NCI-H82 treated with DMSO at 0.1 percent for 48 hours (cell line): ENCODE measurements at regions not wholly inside any gene's neighbourhood (a gene's known extent, or its start where the extent isn't known, plus 50 kb on each side); places are given as distances from the start of the nearest gene placed in this dataset.
"Not testable (repeated sequence)": the region's sequence is repeated elsewhere in the genome, so short reads cannot be mapped to it uniquely, and the experiment has no call there.

Experiments used
- DNase-seq: peaks from one replicate; lab custom pipeline; 2025; ENCODE audit not compliant: unreplicated experiment; lab: John Stamatoyannopoulos, UW

DNA sequence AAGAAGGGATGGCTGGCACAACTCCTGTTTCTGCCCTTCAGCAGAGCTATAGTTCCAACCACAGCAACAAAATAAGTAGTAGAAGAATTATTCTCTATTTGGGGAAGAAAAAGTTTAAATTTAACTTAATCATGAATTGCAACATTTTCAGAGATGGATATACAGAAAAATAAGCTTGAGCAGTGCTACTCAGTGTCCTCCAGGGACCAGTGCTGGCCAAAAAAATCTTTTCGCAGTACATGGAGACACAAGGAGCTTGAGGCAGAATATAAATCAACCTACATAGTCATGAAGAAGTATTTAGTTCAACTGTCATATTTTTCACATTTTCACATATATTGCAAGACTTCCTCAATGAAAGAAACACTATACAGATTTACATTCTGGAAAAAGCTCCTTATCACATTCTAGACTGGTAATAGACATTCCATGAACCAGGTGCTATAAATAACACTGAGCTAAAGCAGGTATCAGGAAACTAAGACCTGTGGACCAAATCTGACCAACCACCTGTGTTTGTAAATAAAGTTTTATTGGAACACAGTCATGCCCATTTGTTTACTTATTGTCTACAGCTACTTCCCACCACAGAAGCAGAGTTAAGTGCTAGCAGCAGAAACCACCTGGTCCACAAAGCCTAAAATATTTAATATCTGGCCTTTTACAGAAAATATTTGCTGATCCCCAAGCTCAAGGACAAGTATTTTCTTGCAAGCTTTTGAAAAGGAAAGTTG lies 101.9 kb downstream of the RGS21 start:
- no peak for DNase-seq

DNA sequence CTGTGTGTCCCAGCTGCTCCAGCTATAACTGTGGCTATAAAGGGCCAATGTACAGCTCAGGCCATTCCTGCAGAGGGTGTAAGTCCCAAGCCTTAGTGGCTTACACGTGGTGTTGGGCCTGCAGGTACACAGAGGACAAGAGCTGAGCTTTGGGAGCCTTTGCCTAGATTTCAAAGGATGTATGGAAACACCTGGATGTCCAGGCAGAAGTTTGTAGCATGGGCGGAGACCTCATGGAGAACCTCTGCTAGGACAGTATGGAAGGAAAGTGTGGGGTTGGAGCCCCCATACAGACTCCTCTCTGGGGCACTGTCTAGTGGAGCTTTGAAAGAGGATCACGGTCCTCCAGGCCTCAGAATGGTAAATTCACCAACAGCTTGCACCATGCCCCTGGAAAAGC lies 113.9 kb downstream of the RGS21 start:
- no peak for DNase-seq

DNA sequence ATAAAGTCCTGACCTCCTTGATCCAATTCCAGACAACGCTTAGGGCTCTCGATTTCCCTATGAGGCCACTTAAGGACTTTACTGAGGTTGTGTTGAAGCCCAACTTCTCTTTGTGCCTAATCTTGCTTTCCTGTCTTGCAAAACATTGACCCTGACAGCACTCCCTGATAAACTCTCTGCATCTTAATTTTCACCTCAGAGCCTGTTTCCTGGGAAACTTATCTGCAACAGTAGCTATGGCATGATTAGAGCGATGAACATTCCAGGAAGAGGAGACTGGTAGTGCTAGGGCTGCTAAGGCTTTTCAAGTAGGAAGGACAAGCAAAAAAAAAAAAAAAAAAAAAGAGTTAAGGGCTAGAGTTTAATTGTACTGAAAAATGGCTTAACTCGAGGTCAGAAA lies 118.9 kb downstream of the RGS21 start:
- no peak for DNase-seq

DNA sequence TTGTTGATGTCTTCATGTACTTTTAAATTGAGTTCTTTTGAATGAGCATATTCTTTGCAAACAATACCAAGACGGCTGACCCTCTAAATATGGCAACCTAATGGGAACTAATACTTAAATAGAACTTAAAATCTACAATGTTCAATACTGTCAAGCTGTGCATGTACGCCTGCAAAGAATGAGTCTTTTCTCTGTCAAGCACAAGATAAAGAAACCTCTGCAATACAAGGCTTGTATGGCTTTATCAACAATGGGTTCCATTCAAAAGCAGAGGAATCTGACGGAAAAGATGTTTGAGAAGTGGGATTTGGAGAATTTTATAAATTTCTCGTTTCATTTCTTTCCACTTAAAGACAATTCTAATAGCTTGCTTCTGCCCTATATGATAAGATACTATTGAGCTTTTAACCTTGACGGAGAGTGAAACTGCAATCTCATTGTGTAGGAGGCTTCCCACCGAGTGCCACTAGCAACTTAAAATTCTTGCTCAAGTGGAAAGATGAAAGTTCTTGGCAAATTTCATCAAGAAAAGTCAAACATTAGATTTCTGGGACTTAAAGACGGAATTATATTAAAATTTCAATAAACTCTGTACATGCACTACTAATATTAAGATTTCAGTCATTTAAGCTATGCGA lies 119.8 kb downstream of the RGS21 start:
- no peak for DNase-seq

DNA sequence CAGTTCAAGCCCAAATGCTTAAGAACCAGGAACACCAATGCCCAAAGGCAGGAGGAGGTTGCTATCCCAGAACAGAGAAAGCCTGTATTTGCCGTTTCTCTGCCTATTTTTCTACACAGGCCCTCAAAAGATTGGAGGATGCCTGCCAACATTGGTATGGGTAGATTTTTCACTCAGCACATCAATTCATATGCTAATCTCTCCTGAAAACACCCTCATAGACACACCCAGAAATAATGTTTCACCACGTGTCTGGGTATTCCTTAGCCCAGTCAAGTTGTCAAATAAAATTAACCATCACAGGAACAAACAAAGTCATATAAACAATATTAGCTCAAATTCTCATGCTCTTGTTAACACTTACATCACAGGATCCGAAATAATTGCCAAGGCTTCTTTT lies 121.9 kb downstream of the RGS21 start:
- no peak for DNase-seq

DNA sequence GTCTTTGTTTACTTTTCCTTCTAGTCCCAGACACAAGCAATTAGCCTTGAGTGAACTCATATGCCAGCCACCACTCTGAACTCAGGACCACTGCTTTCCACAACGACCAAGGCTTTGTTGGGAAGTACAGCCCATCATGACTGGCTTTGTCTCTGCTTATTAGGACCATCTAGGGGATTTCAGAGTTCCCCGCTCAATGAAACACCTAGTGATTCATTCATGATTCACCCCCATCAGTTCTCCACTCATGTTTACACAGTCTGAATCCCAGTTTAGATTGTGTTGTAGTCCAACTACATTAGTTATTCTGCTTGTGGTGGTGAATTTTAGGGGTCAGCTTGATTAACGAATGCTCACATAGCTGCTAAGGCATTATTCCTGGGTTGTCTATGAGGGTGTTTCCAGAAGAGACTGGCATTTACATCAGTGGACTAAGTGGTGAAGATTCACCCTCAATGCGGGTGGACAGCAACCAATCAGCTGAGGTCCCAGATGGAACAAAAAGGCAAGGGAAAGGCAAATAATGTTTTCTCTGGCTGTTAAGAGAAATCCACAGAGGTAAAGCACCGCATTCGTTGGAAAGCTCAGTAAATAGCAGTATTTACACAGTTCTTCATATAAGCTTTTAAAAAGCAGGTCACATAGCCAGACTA lies 122.7 kb downstream of the RGS21 start:
- no peak for DNase-seq

DNA sequence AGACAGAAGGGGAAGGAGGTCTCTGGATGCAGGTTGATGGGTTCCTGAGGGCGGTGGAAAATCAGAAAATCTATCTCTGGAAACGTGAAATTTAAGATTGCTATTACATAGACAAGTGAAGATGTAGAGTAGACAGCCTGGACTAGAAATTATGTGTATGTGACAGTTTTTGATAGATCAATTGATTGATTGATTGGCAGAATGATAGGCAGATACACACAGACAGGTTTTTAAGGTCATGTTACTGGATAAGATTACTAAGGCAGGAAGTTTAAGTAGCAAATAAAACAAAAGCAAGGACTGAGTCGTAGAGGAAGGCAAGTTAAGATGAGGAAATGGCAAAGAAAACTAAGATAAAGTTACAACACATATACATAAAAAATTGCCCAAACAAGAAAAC lies 124.7 kb downstream of the RGS21 start:
- no peak for DNase-seq

DNA sequence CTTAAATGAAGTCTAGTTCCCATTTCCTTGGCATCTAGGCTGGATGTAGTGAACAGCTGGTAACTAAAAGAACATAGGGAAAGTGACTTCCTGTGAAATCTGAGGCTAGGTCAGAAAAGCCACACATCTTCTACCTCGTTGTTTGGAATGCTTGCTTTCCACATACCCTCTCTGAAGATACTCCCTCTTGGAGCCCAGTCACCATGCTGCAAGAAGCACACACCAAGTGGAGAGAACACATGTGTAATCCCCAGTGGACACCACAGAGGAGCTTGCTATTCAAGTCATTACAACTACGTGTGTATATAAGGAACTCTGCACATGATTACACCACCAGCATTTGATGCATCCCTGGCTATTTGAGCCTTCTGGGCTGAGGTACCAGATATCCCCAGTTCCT lies 125.9 kb downstream of the RGS21 start:
- DNase-seq, result no peak

DNA sequence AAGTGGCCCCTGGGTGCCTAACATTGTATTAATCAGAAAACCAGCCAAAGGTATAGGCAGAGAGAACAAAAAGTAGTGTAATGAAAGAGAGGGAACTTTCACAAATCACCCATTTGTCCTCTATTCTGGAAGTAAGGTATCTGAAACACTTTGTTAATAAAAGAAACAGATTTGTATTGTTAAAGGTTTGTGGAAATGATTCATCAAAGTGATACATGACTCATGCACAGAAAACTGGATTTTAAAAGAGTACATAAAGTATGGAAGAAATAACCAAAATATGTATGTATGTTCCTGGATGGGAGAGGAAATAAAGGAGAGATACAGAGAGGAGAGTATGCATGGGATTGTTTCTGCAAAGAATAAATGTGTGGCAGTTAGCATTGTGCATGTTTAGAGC lies 126.8 kb downstream of the RGS21 start:
- no peak for DNase-seq

DNA sequence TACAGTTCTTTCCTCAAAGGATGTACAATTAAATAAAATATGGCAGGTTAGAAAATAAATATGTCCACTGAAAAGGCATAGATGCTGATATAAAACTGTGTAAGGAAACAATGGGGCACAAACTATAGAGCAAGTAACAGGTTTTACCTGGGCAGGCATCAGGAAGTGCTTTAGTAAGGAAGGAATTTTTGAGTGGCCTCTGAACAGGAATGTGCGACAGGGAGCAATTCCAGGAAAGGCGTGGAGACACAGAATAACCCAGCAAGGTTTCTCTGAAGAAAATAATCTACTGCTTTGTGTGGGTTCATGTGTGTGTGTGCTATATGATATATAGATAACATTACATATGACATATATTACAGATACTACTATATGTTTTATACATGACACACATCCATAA lies 128.4 kb downstream of the RGS21 start:
- no peak for DNase-seq

DNA sequence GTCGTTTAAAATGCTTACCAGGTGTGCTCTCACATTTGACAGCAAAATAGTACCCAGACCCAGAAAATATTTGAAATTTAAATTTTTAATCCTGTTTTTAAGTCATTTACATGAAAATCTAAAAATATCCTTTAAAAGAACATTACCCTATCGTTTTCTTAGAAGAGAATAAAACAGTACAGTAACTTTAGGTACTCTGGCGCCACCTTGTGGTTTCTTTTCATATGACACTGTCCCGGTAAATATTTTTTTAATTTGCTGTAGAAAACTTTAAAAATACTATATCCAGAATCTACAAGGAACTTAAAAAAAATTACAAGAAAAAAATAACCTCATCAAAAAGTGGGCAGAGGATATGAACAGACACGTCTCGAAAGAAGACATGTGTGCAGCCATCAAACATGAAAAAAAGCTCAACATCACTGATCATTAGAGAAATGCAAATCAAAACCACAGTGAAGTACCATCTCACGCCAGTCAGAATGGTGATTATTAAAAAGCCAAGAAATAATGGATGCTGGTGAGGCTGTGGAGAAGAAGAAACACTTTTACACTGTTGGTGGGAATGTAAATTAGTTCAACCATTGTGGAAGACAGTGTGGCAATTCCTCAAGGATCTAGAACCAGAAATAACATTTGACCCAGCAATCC lies 129.2 kb downstream of the RGS21 start:
- peak; percentile 33 for DNase-seq

DNA sequence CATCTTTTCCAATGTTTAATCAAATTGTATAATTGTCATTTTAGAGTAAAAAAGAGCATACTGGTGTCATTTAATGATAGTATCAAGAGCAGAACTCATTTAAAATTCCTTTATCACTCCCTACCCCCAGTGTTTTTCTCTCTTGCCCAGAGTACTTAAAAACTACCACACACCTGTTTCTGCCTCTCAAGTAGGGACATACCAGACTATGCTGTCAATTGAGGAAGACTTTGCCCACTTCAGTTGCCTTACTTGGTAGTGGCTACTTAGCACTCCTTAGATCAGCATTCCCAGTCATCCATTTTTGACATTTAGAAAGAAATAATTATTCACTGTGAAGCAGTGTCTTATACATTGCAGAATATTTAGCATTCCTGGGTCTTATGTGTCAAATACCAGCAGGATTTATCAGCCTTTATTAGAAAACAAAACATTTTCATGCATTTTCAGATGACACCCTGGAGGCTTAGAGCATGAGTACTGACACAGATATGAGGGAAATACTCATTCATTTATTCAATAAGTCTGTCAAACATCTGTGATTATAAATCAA lies 127.5 kb upstream of the RGS1 start:
- DNase-seq, result no peak

DNA sequence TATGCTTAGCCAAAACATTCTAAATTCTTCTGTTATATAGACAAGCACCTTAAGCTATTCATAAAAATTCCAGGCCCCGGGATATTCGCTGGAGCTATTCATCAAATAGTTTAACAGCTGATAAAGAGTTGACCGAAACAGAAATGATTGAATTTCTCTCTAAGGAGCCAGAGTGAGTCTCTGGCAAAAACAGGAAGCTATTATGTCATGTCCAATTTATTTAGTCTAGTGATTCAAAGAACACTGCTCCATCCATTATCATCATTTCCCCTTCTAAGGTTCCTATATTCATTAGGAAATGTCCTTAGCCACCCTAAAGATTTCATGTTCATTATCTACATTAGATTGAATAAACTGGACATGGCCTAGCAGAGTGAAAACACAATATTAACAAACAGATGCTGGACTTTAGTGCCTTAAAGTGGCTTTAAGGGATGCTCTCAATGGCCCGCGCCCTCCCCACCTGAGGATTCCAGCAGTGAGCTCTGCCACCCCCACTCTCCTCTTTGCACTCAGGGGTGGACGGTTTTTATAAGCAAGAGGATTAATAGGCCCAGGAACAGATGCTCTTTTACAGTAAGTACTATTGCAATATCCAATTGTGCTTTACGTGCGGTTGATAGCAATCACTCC lies 122.1 kb upstream of the RGS1 start:
- DNase-seq, result peak; percentile 92

DNA sequence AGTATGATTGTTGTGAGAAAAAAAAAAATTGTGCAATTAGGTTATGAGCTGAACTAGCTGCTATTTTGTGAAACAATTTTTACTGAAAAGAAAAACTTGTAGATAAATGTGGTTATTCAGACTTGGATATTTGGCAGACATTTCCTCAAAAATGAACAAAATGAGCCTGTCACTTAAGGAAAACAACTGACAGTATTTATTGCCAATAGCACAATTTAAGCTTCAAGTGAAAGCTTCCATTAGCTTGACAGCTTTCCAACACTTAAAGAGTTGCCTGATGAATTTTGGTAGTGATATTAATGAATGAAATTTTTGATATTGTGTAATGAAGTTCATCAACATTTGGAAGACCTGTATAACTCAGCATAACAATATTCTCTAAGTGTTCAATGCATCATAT lies 116.1 kb upstream of the RGS1 start:
- DNase-seq, result no peak

DNA sequence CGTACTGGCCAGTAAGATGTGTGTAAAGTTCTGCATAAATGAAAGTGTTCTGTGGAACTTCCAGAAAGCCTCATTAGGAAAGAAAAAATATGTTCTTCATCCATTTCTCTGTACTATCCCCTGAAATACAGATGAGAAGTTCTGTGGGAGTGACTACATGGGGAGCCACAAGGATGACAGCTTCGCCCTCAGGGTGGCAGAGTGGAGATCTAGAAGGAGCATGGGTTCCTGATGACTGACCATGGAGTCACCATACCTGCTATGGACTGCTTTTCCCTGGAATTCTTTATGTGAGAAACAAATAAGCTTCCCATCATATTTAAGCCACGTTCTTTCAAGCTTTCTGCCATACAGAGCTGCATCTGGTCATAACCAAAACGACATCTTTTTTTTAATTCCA lies 113.9 kb upstream of the RGS1 start:
- DNase-seq, result no peak

DNA sequence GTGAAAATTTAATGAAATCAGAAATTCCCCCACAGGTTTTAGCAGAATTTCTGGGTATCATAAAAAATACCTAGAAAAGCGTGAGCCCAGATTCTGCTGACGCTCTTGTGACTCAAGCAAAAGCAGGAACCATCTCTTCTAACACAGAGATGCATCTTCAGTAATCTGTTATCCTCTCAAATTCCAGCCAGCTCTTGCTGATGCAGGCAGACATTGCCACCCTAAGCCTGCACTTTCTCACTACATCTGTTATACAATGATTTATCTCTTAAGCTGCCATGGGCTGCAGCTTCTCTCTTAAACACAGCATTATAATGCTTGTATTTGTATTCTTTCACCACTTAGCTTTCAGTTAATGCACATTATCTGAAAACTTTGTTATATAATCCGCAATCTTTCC lies 113.0 kb upstream of the RGS1 start:
- DNase-seq, result no peak

DNA sequence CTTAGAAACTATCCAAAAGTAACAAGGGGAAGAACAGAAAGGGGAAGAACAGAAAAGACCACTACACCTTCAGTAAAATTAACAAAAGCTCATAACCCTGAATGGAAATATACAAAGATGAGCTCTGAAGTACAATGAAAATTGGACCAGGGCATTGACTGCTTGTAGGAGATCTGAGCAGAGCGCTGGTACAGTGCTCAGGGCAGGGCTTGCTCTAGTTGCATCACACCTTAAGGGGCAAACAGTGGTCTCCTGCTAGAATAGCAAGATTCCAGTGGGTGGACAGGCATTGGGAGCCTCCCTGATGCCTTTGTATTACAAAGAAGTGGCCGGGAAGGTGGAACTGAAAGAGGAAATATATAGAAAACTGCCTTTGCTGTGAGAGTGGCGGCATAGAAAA lies 111.9 kb upstream of the RGS1 start:
- DNase-seq, result no peak

DNA sequence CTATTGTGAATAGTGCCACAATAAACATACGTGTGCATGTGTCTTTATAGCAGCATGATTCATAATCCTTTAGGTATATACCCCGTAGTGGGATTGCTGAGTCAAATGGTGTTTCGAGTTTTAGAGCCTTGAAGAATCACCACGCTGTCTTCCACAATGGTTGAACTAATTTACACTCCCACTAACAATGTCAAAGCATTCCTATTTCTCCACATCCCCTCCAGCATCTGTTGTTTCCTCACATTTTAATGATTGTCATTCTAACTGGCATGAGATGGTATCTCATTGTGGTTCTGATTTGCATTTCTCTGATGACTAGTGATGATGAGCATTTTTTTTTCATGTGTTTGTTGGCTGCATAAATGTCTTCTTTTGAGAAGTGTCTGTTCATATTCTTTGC lies 110.4 kb upstream of the RGS1 start:
- DNase-seq, result not testable (repeated sequence)

DNA sequence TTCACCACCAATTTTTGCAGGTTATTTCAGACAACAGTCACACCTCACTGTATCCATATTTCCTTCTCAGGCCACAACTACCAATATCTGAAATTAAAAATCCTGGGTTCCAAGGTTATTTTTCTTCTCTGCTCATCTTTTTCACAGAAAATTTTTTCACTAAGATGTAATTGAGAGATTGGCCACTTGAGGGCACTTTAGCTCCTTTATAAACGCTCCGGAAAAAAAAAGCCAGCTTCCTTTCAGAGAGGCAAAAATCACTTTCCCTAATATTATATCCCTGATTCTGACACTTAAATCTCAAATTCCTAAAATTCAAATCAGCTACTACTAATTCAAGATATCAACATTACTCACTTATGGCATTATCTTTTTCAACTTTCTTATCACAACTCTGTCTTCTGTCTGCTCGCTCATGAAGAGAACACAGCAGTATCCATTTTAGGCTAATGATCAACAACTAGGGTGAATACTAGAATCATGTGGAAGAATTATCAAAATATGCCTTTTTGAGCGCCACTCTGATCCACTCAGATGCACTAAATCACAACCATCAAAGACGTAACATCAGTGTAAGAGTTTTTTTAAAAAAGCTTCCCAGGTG lies 101.4 kb upstream of the RGS1 start:
- peak; percentile 17 for DNase-seq

DNA sequence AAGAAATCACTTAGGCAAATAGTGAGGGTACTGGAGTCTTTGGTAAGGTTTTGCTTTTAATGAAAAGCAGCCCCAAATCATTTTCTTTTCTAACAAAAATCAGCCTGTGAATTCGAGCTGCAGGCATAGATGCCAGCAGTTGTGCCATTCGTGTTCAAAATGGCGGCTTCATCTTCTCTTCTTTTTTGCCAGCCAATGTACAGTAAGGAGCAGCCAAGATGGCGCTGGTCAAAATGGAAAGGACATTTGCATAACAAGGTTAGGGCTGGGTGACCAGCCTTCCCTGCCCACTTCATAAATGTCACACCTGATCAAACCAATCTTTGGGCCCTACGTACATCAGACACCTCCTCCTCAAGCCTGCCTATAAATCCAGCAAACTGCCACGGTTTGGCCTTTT lies 100.2 kb upstream of the RGS1 start:
- DNase-seq, result no peak

DNA sequence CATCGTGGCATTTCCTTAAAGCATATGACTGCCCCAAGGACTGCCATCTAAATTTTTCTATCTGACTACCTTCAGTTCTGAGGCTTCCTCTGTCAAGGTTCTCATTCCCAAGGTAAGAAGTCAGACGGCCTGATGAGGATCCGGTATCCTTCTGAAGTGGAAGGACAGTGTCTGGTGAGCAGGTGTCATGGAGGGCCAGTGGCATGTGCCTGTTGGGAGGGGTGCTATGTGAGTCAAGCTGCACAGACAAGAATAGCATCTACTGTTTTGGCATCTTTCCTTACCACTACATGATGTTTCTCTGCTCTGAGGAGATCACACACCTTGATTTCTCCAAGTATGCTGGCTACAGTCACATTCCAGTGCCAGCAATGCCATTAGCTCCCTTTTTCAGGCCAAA lies 99.6 kb upstream of the RGS1 start:
- no peak for DNase-seq
